ENCODE measurements at regions not wholly inside any gene's neighbourhood (a gene's known extent, or its start where the extent isn't known, plus 50 kb on each side); places are given as distances from the start of the nearest gene placed in this dataset.
A peak's percentile ranks its signal among the peaks of the same experiment; 100 is the strongest.

DNA sequence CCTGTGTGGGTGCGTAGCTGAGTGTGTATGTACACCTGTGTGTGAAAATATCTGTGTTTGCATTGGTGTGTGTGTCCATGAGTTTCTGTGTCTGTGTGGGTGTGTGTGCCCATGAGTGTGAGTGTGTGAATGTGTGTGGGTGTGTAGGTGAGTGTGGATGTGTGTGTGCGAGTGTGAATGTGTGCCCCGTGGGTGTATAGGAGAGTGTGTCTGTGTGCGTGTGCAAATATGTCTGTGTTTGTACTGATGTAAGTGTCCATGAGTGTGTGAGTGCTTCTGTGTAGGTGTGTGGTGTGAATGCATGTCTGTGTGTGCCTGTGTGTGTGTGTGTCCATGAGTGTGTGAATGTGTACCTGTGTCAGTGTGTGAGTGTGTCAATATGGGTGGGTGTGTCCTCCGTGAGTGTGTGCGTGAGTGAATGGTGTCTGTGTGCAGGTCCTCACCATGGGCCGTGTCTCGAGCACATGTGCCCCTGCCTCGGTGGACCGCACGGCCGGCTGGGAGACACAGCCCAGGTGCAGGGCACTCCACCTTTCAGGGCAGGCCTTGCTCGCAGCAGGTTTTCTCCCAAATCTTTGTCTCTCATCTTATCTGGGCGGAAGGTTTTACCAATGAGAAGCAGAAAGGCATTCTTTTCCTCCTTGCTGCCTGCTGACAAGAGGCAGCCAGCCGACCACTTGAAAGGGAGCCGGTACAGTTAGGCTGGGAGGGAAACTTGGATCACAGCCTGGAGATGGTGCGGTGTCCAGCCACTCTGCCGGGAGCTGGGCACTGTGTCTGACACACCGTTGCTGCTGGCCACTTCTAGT is 107.1 kb upstream of the FAM20C start:
- peak; percentile 88 for DNase-seq (ENCODE audit: low spot score)

DNA sequence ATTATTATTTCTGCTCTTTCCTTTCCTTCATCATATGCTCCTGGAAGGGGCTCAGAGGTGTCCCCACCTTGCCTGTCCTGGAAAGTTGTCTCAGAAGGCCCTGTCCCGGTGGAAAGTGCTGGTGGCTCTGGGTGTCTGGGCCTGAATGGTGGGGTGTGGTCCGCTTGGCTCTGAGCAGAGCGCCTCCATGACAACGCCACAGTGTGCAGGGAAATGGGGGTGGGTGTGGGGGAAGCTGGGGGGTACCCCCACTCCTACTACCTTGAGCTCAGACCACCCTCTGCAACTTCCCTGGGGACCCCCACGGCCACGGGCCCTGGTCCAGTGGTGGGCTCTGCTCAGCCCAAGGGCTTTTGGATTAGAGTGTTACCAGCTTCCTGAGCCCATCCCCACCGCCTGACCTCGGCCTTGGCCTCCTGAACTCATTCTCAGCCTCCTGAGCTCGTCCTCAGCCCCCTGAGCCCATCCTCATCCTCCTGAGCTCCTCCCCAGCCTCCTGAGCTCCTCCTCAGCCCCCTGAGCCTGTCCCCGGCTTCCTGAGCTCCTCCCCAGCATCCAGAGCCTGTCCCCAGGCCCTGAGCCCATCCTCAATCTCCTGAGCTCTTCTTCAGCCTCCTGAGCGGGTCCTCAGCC is 106.4 kb upstream of the FAM20C start:
- DNase-seq (ENCODE audit: low spot score), result no peak

DNA sequence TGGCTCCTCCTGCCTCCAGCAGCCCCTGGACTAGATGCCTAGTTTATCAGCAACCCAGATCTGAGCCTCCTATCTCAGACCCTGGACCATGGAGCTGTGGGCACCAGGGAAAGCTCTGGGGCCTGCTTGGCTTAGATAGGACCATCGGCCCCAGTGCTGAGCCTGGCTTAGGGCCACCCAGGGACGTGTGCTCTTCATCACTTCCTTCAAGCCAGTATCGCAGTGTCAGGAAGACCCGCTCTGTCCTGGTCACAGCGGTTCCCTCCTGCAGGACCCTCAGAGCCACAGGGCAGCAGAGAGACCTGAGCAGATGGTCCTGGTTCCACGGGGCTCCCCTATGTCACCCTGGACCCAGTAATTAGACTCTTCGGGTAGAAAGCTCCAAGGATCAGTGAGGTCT is 105.7 kb upstream of the FAM20C start:
- no peak for DNase-seq (ENCODE audit: low spot score)

DNA sequence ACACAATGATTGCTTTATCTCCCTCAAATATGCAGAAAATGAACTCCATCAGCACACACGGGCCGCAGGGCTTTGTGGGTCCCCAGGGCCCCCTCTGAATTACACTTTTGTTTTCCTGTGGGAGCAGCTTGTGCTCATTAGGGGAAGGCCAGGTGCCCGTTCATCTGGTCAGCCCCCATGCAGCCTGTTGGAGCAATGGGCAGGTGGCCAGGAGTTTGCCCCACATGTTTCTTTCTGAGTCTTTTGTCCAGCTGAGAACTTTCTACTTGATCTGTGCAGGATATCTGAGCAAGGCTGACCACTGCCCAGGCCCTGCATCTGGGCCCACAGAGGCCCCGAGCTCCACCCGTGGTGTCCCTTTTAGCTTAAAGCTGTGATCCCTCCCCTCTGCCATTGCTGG is 105.3 kb upstream of the FAM20C start:
- peak; percentile 50 for DNase-seq (ENCODE audit: low spot score)

DNA sequence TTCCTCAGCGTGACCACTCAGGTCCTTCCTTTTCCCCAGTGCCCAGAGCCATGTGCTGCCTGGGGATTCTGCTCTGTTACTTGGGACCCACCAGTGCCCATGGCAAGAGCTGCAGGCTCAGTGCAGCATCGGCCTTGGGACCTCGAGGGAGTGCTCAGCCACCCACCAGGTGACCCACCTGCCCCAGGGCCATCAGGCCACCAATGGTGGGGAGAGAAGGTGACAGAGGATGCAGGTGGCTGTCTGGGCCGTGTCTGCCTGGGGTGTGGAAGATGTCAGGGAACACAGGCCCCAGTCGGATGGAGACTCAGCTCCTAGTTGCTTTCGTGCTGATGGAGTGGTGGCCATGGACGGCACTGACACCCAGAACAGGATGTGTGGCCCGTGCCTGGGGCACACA is 104.7 kb upstream of the FAM20C start:
- DNase-seq (ENCODE audit: low spot score), result no peak

DNA sequence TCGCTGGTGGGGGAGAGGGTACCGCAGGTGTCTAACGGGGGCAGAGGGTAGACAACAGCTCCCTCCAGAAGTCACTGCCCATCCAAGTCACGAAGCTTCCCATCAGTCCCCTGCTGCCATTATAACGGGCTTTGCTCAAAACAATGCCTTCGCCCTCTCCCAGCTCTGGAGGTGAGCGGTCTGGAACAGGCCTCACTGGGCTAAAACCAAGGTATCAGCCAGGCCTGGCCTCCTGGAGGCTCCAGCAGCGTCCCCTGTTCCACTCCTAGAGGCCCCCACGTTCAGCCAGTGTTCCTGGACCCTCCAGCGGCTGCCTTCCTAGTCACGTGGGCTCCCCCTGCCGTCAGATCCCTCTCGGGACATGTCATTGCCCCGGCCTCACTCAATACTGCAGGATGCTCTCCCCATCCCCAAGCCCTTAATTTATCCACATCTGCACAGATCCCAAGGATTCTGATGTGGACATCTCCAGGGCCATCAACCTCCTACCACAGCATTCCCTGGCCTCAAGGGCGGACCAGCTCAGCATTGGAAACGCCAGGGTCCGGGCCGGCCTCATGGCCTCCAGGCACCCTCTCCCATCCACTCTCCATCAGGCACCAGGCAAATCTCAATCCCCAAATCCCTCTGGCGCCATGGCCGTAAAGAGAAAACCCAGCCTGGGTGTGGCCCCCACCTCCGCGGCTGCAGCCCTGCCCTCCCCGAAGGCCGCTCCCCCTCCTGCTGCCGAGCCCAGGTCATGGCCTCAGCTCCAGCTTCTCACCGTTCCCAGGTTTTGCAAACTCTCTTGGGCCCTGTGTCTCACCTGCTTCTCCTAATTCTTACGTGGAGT is 104.1 kb upstream of the FAM20C start:
- DNase-seq (ENCODE audit: low spot score), result no peak

DNA sequence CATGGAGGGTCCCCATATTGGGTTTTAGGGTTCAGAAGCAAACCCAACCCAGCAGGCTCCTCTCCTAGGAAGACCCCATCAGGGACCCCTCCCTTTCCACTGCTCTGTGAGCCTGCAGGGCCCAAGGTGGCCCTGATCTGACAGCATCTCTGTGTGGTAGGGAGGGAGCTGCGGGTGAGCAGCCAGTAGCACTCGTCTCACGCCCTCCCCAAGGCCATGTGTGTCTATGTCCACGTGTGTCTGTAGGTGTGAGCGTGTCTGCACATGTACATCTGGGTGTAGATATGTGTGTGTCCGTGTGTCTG is 103.5 kb upstream of the FAM20C start:
- no peak for DNase-seq (ENCODE audit: low spot score)

DNA sequence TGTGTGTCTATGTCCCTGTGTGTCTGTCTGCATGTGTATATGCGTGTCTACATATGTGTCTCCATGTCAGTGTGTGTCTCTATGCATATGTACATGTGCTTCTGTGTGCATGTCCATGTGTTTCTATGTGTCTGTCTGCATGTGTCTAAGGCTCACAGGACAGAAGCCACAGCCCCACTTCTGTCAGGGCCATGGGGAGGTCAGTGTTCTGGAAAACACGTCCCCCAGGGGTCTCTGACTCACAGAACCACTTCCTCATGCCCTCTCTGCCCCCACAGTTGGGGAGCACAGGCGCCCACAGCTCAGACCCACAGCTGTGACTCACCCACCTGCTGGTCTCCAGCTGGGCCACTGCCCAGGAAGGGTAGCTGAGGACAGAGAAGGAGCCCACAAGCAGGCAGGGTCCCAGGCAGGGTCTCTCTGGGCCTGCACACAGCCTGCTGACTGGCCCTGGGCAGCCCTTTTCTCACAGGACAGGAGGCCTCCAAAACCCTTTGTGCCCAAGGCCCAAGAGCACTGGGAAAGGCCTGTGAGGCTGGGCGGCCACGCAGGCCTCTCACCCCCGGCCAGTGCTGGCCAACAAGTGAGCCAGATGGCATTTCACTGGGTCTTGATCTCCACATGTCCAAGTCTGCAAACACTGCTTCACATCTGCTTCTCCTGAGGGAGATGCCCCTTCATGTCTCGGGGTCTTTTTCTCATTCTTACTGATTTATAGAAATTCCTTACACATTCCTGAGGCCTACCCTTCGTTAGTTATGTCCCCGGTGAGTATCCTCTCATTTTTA is 102.9 kb upstream of the FAM20C start:
- peak; percentile 98 for DNase-seq (ENCODE audit: low spot score)

DNA sequence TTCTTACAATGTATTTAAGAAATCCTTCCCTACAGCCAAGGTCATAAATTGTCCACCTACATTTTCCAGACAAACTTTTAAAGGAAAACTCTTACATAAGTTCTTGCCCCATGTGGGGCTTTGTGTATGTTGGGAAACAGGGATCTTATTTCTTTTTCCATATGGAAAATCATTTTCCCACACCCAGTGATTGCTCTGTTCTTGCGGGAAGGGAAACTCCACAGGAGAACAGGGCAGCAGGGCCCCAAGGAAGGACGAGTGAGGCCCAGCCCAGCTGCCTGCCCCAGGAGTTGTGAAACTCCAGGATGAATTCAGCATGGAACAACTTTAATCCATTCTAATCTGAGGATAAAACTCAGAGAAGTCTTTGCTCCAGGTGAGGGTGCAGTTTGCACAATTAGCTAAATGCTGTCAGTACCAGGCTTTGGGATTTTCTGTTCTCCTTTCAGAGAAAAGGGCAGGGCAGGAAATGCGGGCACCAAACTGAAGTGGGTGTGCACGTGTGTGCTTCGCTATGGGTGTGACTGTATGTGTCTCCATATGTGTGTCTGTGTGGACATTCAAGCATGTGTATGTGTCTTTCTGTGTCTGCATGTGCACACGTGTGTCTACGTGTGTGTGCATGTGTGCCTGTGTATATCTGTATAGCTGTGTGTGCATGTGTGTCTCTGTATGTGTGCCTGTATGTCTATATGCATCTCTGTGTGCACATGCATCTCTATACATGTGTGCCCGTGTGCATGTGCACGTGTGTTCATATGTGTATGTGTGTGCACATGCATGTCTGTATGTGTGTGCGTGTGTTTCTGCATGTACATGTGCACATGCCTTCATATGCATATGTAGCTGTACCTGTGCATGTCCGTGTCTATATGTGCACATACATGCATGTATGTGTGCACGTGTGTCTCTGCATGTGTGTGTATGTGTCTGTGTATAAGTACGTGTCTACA is 102.0 kb upstream of the FAM20C start:
- DNase-seq (ENCODE audit: low spot score), result peak; percentile 35

DNA sequence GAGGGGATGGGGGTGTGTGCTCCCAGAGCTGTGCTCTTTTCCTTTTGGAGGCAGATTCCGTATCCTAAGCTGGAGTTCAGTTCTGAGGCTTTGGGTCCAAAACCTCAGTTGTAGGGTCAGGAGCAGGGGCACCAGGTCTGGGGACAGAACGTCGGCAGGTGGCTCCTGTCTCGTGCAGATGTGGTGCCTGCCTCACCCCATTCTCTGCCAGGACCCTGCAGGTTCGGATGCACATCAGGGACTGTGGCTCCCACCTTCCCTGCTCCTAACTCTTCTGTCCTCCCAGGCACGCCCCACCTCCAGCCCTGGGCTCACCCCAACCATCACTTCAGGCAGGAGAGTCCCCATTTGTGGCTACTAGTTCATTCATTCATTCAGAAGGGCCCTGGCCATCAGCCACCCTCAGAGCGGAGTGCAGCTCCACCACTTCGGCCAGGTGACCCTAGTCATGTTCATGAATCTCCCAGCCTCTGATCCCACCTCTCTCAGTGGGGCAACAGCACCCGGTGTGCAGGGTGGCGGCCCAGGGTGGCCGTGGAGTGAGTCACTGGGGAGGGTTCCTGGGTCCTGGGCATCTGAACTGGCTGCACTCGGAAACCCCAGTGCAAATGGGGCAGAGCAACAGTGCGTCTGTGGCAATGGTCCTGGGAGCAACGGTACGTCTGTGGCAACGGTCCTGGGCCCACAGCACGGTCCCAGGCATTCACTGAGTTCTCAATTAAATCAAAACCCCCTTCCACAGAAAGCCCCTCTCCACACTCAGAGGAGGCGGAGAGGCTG is 100.8 kb upstream of the FAM20C start:
- DNase-seq (ENCODE audit: low spot score), result no peak

DNA sequence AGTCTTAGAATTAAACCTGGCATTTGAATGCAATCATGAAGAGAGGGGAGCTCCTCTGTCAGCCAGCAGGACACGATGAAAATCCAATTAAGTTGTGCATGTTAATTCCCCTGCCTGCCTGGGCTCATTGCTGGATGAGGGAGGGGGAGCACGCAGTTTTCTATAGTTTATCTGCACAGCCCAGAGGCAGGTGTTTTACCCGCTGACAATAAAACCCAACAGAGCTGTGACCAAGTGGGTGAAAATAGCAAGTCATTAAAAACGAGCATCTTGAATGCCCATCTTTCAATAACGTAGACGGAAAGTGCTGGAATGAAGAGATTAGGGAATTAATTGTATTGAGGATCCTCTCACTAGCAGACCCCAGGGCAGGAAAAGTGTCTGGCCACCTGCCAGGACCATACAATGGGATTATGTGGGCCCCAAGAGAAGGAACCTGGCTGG is 100.1 kb upstream of the FAM20C start:
- no peak for DNase-seq (ENCODE audit: low spot score)

DNA sequence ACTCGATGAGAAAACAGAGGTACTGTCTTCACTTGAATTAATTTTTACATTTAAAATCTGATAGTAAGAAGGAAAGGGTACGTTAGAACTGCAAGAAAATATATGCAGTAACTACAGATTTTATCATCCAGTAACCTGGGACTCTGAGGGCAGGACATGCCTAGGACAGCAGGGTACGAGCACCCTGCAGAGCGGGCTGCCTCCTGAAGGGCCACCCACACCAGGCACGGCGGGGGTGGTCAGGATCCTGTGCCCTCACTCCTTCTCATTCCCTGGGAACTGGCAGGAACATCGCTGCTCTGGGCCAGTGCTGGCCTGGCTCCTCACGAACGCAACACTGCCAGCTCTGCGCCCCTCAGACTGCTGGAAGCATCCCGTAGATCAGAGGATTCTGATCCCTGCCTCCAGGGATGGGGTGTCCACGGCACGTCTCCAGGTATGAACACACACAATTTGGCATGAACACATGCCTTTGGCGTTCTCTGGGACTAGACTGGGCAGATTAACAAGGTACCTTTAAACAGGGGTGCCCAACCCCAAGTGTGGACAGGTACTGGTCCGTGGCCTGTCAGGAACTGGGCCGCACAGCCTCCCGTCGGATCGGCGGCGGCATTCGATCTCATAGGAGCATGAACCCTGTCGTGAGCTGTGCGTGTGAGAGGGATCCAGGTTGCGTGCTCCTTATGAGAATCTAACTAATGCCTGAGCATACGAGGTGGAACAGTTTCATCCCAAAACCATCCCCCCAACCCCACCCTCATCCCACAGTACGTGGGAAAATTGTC is 99.3 kb upstream of the FAM20C start:
- no peak for DNase-seq (ENCODE audit: low spot score)

DNA sequence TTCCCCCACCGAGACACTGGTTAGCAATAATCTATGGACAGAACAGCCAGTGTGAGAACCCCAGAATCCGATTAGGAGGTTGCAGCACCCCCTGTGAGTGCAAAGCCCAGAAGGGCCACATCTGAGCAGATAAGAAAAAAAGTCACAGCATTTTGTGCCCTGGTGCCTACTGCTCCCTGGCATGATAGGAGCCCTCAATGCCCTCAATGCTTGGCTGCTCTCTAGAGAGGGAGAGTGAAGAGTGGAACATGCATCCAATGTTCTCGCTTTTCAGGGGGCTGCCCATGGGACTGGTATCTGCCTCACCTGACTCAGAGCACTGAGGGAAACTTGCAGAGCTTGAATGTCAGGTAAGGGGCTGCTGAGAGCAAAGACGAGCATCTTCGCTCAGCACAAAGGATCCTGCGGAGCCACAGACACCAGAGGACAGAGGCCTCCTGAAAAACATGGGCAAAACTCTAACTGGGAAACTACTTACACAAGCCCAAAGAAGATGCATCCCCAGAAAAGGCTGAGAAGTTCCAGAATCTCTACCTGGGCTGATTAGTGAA is 98.0 kb upstream of the FAM20C start:
- no peak for DNase-seq (ENCODE audit: low spot score)

DNA sequence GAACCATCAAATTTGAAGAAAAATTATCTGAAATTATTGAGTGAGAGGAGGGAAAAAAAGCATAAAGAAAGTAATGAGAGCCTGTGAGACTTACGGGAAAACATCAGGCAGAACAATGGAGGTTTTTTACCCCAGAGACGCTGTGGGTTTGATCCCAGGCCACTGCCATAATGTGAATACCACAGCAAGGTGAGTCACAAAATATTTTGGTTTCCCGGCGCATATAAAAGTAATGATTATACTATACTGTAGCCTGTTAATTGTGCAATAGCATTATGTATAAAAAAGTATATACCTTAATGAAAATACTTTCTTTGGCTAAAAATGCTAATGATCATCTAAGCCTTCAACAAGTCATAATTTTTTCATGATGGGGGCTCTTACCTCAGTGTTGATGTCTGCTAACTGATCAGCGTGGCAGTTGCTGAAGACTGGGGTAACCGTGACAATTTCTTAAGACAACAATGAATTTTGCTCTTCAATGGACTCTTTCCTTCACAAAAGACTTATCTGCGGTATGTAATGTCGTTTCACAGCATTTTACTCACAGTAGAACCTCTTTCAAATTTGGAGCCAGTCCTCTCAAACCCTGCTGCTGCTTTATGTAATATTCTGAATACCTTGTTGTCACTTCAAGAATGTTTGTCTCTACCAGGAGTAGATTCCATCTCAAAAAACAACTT is 97.0 kb upstream of the FAM20C start:
- DNase-seq (ENCODE audit: low spot score), result peak; percentile 80

DNA sequence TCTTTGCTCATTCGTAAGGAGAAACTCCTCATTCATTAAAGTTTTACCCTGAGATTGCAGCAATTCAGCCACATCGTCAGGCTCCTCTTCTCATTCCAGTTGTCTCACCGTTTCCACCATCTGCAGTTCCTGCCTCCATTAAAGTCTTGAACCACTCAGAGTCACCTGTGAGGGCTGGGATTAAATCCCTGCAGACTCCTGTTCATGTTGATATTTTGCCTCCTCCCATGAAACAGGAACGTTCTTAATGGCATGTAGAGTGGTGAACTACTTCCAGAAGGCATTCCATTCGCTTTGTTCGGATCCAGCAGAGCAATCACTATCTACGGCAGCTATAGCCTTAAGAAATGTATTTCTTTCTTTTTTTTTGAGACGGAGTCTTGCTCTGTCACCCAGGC is 96.5 kb upstream of the FAM20C start:
- no peak for DNase-seq (ENCODE audit: low spot score)

DNA sequence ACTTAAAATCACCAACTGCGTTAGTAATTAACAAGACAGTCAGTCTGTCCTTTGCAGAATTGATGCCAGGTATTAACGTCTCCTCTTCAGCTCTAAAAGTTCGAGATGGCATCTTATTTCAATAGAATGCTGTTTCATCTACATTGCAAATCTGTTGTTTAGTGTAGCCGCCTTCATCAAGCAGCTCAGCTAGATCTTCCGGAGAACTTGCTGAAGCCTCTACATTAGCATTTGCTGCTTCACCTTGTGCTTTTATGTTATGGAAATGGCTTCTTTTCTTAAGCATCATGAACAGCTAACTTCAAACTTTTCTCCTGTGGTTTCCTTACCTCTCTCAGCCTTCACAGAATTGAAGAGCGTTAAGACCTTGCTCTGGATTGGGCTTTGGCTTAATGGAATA is 95.5 kb upstream of the FAM20C start:
- DNase-seq (ENCODE audit: low spot score), result no peak

DNA sequence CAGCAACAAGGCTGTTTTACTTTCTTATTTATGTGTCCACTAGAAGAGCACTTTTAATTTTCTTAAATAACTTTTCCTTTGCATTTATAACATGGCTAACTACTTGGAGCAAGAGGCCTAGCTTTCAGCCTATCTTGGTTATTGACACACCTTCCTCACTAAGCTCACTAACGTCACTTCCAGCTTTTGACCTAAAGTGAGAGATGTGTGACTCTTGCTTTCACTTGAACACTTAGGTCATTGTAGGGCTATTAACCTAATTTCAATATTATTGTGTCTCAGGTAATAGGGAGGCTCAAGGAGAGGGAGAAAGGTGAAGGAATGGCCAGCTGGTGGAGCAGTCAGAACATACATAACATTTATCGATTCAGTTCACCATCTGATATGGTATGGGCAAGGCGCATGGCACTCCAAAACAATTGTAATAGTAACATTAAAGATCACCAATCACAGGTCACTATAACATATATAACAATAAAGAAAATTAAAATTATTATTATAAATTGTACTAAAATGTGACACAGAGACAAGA is 95.0 kb upstream of the FAM20C start:
- DNase-seq (ENCODE audit: low spot score), result no peak
